ENCODE measurements at regions not wholly inside any gene's neighbourhood (a gene's known extent, or its start where the extent isn't known, plus 50 kb on each side); places are given as distances from the start of the nearest gene placed in this dataset.

GRCh38 chr1:98299313-98299712 is 362.2 kb upstream of the SNX7 start:
- H3K4me3 ChIP-seq (ENCODE audit: low read depth, low read length) = no peak overlapping the region
- DNase-seq (ENCODE audit: low read depth) = no peak
- TF ChIP-seq CTCF (IDR thresholded peaks at IDR 0.05; ENCODE audit: low read depth, low read length, missing control alignments) = no peak

GRCh38 chr1:98298319-98298718 is 363.2 kb upstream of the SNX7 start:
- no peak for TF ChIP-seq CTCF (IDR thresholded peaks at IDR 0.05; ENCODE audit: low read depth, low read length, missing control alignments)
- no peak overlapping the region for H3K4me3 ChIP-seq (ENCODE audit: low read depth, low read length)
- DNase-seq (ENCODE audit: low read depth) = no peak

- H3K4me3 ChIP-seq (ENCODE audit: low read depth, low read length) = no peak overlapping the region
- DNase-seq (ENCODE audit: low read depth) = no peak
- TF ChIP-seq CTCF (IDR thresholded peaks at IDR 0.05; ENCODE audit: low read depth, low read length, missing control alignments) = no peak
Observed at GRCh38 chr1:98296681-98297080, 364.8 kb upstream of the SNX7 start.

- DNase-seq (ENCODE audit: low read depth) = no peak
- no peak for TF ChIP-seq CTCF (IDR thresholded peaks at IDR 0.05; ENCODE audit: low read depth, low read length, missing control alignments)
- no peak overlapping the region for H3K4me3 ChIP-seq (ENCODE audit: low read depth, low read length)
Observed at GRCh38 chr1:98294127-98294526, 367.4 kb upstream of the SNX7 start.

GRCh38 chr1:98292994-98293393 is 368.5 kb upstream of the SNX7 start:
- TF ChIP-seq CTCF (IDR thresholded peaks at IDR 0.05; ENCODE audit: low read depth, low read length, missing control alignments) = no peak
- no peak for DNase-seq (ENCODE audit: low read depth)
- H3K4me3 ChIP-seq (ENCODE audit: low read depth, low read length) = no peak overlapping the region

- no peak for DNase-seq (ENCODE audit: low read depth)
- no peak for TF ChIP-seq CTCF (IDR thresholded peaks at IDR 0.05; ENCODE audit: low read depth, low read length, missing control alignments)
- H3K4me3 ChIP-seq (ENCODE audit: low read depth, low read length) = no peak overlapping the region
Observed at GRCh38 chr1:98289311-98289710, 368.5 kb upstream of the DPYD start.

GRCh38 chr1:98288494-98288893 is 367.7 kb upstream of the DPYD start:
- no peak for TF ChIP-seq CTCF (IDR thresholded peaks at IDR 0.05; ENCODE audit: low read depth, low read length, missing control alignments)
- DNase-seq (ENCODE audit: low read depth) = no peak
- no peak overlapping the region for H3K4me3 ChIP-seq (ENCODE audit: low read depth, low read length)

All from GM12864 (cell line).